ENCODE measurements at regions not wholly inside any gene's neighbourhood (a gene's known extent, or its start where the extent isn't known, plus 50 kb on each side); places are given as distances from the start of the nearest gene placed in this dataset.

DNA sequence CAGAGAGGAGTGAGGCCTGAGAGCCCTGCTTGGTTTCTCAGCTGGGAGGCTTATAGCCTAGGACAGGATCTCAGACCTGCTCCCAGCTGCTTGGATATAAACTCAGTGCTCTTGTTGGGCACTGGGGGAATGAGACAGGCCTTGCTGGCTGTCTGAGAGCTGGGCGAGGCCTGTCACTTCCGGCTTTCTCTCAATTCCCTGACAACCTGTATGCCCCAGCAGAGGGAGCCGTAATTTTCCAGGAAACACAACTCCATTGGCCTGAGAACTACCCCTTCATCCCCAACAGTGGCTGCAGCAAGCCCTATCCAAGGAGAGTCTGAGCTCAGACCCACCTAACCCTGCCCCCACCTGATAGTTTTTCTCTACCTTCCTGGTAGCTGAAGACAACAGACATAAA, 258.3 kb upstream of the STXBP6 start:
- TF ChIP-seq, protein P1, sequence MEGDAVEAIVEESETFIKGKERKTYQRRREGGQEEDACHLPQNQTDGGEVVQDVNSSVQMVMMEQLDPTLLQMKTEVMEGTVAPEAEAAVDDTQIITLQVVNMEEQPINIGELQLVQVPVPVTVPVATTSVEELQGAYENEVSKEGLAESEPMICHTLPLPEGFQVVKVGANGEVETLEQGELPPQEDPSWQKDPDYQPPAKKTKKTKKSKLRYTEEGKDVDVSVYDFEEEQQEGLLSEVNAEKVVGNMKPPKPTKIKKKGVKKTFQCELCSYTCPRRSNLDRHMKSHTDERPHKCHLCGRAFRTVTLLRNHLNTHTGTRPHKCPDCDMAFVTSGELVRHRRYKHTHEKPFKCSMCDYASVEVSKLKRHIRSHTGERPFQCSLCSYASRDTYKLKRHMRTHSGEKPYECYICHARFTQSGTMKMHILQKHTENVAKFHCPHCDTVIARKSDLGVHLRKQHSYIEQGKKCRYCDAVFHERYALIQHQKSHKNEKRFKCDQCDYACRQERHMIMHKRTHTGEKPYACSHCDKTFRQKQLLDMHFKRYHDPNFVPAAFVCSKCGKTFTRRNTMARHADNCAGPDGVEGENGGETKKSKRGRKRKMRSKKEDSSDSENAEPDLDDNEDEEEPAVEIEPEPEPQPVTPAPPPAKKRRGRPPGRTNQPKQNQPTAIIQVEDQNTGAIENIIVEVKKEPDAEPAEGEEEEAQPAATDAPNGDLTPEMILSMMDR (IDR thresholded peaks at IDR 0.05) = no peak

DNA sequence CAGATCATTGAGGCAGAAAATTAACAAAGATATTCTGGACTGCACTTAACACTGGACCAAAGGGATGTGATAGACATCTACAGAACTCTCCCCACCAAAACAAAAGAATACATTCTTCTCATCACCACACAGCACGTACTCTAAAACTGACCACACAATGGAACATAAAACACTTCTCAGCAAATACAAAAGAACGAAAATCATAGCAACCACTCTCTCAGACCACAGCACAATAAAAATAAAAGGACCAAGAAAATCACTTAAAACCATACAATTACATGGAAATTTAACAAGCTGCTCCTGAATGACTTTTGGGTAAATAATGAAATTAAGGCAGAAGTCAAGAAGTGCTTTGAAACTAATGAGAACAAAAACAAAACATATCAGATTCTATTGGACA, 254.0 kb upstream of the STXBP6 start:
- TF ChIP-seq, protein P1 (IDR thresholded peaks at IDR 0.05) = no peak

DNA sequence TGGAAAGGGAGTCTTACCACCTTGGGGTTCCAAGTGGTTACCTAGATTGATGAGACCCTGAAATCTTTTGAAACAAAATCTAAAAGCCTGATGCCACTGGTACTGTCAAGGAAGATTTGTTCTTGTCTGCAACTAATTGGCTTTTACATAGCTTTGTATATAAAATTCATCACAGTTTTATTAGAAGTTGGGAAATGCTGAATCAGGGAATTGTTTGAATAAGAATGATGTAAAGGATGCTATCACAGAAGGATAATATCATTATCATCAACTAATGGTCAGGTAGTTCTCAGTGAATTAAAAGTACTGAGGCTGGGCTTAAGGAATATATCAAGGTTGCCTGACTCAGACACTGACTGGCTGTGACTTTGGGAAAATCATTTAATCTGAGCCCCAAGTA, 248.3 kb upstream of the STXBP6 start:
- TF ChIP-seq, protein P1 (IDR thresholded peaks at IDR 0.05) = no peak

DNA sequence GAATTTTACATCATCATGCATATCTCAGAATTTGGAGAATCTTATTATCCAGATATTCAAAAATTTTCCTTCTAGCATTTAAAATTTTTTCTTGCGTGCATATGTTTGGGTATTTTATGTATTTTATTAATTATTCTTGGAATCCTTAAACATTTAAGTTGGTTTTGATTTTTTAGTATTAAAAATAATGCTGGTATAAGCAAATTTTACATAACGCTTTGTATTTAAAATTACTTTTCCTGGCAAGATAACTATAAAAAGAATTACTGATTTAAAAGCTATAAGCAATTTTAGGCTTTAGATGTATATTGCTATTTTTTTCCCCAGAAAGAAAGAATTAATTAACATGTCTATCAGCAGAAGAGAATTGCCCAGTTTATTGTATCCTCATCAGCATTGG, 224.6 kb upstream of the STXBP6 start:
- TF ChIP-seq, protein P1 (IDR thresholded peaks at IDR 0.05) = no peak

DNA sequence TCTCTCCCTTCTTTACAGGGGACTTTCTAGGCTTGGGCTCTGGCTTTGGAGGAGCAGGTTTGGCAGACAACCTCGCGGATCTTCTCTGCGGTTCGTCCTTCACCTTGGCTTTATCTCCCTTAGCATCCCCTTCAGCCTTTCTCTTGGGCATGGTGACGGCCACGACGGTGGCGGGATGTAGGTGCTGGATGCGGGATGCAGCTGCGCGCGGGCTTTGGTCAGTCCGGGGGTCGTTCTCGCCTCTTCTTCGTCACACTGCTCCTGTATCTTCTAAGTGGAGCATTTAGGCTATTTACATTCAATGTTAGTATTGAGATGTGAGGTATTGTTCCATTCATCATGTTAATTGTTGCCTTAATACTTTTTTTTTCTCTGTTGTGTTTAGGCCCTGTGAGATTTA, 217.2 kb upstream of the STXBP6 start:
- TF ChIP-seq, protein P1 (IDR thresholded peaks at IDR 0.05) = no peak

DNA sequence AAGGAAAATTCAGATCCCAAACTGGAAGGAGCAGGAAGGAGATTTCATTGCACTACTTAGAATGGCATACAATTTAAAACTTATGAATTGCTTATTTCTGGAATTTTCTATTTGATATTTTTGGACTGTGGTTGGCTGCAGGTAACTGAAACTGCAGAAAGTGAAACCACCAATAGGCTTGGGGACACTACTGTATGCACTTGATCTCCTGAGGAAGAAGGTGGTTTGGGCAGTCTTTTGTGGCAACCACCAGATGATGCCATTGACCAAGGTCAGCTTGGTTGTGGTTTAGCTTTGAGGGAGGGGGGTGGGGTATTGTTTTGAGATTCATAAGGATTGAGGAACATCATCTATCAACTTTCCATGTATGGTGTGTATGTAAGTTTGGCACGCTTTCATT, 209.5 kb upstream of the STXBP6 start:
- TF ChIP-seq, protein P1 (IDR thresholded peaks at IDR 0.05) = no peak

DNA sequence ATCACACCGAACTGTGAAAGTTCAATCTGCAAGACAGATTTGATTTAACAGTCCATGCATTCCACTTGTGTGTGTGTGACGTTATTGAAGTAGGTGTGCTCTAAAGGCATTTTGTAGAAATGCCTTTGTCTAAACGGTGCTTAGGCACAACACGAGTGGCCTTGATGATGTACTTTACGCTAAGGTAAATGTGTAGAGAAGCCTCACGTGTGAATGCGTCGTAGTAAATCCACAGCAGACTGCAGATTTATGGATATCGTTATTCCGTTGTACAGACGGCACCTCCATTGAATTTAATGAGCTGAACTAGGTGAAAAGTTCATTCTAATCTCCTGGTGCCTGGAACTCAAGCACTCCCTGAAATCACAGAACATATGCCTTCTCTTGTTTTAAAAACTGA, 202.8 kb upstream of the STXBP6 start:
- TF ChIP-seq, protein P1 (IDR thresholded peaks at IDR 0.05) = no peak

DNA sequence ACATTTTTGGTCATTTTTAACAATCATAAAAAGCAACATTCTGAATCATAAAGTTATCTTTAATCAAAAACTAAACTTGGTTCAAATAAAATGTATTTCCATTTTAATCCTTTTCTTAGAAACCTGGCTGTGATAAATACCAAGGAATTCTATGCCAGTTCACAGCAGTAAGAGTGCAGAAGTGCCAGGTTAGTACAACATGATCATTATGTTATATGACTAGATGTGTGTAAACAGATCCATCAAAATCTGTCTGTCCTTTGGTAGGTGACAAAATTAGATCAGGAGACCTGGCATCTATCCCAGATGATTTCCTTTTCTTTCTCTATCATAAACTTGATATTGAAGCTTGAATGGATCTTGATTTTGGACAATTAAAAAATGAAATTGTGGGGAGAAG, 200.6 kb upstream of the STXBP6 start:
- TF ChIP-seq, protein P1 (IDR thresholded peaks at IDR 0.05) = no peak
